DMS153 (cell line): ENCODE measurements at regions not wholly inside any gene's neighbourhood (a gene's known extent, or its start where the extent isn't known, plus 50 kb on each side); places are given as distances from the start of the nearest gene placed in this dataset.
"Not testable (repeated sequence)": the region's sequence is repeated elsewhere in the genome, so short reads cannot be mapped to it uniquely, and the experiment has no call there.

Experiments
- DNase-seq: peaks from one replicate; lab custom pipeline; 2025; lab: John Stamatoyannopoulos, UW

DNA sequence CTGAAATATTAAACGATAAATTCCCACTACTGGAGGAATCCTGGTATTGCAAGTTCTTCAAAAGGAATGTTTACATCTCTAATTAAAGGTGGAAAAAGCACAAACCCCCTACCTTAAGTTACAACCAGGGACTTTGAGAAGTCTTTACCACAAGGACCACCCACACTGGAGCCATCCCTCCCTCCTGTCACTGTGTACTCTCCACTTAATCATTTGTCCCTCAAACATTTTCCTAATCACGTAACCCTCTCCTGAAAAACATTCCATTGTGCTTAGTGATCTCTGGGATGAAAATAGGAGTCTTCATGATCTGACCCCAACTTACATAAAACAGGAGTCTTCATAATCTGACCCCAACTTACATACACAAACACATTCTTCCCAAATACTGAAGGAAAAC lies 85.7 kb downstream of the SUCLG1 start:
- no peak for DNase-seq

DNA sequence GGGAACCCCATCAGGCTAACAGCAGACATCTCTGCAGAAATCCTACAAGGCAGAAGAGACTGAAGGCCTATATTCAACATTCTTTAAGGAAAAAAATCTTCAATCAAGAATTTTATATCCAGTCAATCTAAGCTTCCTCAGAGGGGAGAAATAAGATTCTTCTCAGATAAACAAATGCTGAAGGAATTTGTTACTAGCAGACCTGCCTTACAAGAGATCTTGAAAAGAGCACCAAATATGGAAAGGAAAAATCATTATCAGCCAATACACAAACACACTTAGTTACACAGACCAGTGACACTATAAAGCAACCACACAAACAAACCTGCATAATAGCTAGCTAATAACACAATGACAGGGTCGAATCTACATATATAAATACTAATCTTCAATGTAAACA lies 96.5 kb downstream of the SUCLG1 start:
- DNase-seq: no peak

DNA sequence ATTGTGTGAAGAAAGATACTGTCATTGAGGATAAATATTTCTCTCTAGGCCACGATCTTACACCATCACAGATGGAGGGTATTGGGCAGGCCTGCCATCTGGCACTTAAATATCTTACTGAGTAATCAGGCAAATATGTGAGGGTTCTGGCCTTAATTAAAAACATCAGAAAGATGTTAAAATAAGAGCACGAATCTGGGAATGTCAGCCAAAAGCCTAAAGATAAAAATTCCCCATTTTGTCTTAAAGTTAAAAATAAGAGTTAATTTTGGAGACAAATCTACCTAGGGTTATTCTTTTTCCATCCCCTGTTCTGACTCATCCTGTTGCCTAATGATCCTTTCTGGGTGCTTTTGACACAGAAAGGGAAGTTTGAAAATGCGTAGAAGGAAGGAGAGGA lies 121.0 kb downstream of the SUCLG1 start:
- DNase-seq: no peak

DNA sequence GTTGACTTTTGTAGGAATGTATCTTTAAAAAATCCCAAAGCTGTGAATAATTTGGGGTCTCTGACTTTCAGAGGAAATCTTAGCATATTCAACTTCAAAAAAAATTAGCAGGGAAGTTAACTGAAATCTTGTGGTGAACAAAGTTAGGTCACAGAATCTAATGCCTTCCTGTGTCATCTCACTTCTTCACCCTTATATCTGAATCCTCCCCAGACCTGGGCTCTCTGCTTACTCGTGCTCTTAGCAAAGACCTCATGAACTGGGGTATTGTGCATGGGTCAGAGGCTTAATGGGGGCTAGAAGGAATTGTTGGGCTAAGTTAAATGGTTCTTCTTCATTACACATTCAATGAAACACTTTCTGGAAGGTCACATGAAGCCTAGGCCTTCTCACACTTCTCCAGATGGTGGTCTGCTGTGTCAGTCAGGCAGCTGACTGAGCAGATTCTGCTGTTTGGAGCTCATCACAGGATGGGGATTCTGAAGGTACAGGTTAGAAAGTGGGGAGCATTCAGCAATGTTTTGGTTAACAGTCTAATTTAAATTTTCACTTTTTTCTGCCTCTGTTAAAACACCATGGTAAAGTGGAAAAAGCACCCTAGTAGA lies 131.3 kb downstream of the SUCLG1 start:
- DNase-seq: no peak

DNA sequence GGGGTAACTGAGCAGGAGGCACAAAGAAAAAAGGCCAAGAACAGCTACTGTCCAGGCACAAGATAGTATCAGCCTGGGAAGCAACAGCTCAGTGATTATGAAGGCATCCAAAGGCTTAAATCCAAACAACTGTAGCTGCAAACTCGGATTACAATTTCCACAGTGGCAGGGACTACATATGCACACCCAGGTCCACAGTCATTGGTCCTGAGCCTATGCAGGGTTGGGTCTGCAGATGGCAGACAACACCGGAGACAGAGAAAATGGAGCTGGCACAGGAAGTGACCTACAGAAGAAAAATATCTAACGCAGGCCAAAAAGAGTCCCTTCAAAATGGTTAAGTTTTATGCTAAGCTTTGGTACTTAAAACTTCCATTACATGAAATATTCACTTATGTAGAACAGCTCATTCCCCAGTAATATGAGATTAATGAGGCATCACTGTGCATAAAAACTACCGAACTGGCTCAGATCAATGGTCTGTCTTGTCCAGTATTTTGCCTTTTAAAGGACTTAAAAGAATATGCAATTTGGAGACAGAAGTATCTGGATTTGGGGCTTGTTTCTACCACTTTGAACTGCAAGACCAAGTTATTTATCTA lies 132.1 kb downstream of the SUCLG1 start:
- DNase-seq: no peak

DNA sequence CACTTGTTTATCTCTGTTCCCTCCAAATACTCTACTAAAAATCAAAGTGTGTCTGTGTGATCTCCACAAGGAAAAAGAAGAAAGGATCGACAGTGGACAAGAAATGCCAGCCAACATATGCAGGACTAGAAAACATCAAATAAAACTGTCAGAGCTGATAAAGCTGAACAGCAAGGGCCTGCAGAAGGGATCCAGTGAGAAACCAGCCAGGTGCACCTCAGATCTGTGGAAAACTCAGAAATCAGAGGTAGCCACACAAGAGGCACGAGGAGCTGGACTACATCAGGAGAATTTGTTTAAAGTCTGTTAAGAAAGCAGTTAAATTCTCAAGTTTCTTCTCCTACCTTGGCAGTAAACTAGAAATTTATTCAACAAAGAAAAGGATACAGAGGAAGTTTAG lies 135.2 kb downstream of the SUCLG1 start:
- no peak for DNase-seq

DNA sequence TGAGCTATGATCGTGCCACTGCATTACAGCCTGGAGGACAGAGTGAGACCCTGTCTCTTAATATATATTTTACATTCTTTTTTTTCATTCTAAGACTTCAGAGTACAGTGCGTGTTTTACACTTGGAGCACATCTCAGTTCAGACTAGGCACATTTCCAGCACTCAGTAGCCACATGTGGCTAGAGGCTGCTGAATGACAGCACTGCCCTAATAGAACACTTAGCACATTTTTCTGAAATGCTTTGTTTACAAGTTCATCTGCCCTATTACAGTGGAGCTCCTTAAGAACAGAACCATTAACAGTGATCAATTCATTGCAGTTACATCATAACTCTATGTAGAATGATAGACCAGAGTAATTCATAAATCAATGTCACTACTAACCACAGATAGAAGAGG lies 138.1 kb downstream of the SUCLG1 start:
- no peak for DNase-seq

DNA sequence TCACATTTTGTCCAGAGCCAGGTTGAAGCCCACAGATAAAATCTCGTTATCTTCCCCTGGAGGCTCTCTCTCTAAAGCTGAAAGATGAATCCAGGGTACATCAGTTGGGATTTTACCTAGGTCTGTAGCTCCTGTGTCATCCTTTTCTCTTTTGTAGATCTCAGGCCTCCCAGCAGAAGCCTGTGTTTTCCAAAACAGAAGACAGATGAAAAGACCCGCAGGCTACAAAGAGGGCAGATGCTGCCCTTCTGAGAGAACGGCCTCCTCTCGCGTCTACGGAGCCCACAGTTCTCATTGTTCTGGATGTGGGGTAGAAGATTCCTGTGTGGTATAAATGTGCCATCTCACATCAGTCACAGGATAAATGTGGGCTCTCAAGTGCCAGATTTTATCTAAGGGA lies 139.5 kb downstream of the SUCLG1 start:
- DNase-seq: no peak

DNA sequence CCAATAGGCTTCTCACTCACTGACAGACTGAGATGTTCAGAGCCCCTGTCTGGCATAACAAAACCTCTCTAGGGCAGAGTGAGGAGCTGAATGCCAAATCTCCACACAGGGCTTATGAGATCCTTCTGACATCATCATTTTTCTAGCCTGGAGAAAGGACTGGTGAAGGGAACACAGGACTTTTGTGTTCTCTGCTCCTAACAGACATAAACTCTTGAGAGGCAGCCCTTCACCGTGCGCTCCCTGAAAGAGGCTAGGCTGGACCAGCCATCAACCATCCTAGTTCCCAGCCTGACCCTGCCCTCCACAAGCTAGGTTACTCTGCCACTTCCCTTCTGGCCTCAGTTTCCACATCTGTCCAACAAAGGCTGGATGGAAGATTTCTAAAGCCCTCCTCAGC lies 141.9 kb downstream of the SUCLG1 start:
- DNase-seq: no peak

DNA sequence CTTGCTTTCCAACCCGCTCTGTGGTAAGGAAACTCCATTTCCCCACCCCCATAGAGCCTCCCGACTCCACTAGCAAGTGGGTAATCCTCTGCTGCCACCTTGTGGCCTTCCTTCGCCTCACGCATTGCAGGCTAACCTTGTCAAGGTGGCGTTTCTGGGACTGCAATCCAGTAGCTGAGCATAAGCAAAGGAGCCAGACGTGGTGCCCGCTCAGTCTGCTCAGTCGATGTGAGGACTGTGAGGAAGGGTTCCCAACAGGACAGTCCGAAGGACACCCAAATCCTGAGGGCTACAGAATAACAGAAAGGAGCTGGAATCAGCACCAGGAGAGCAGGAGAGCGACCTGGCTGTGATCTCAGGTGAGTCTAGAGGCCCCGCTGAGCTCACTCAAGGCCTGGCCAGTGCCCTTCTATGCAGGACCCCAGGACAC lies 144.2 kb downstream of the SUCLG1 start:
- DNase-seq: peak; percentile 56

DNA sequence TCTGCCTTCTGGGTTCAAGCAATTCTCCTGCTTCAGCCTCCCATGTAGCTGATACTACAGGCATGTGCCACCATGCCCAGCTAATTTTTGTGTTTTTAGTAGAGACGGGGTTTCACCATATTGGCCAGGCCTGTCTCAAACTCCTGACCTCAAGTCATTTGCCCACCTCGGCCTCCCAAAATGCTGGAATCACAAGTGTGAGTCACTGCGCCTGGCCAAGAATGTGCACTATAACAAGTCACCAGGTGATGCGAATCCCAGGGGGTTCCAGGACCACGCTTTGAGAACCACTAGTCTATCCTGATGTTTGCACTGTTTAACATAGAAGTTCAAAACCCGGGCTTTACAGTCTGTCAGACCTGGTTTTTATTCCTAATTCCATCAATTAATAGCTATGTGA lies 144.8 kb downstream of the SUCLG1 start:
- DNase-seq: no peak

DNA sequence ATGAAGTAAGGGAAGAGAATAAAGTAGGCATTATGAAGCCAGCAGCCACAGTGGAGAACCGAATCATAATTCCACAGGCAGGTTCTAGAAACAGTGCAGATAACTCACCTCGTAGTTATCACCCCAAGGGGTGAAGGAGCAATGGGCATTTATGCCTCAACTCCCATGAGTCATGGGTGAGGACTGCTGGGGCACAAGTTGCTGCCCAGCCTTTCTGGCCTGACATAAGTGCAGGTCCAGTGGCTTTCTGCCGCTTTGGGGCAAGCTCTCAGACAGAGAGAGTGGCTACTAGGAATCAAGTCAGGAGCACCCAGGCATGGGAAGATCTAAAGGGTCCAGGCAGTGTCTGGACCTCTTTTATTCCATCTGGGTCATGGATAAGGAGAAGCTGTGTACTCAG lies 149.8 kb downstream of the SUCLG1 start:
- no peak for DNase-seq

DNA sequence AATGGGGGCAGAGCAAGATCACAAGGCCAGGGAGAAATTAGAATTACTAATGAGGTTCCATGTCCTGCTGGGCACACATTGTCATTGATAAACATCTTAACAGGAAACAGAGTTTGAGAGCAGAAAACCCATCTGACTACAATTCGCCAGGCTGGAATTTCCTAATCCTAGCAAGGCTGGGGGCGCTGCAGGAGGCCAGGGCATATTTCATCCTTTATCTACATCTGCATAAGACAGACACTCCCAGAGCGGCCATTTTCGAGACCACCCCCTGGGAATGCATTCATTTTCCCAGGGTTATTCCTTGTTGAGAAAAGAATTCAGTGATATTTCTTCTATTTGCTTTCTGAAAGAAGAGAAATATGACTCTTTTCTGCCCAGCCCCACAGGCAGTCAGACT lies 152.7 kb downstream of the SUCLG1 start:
- DNase-seq: no peak

DNA sequence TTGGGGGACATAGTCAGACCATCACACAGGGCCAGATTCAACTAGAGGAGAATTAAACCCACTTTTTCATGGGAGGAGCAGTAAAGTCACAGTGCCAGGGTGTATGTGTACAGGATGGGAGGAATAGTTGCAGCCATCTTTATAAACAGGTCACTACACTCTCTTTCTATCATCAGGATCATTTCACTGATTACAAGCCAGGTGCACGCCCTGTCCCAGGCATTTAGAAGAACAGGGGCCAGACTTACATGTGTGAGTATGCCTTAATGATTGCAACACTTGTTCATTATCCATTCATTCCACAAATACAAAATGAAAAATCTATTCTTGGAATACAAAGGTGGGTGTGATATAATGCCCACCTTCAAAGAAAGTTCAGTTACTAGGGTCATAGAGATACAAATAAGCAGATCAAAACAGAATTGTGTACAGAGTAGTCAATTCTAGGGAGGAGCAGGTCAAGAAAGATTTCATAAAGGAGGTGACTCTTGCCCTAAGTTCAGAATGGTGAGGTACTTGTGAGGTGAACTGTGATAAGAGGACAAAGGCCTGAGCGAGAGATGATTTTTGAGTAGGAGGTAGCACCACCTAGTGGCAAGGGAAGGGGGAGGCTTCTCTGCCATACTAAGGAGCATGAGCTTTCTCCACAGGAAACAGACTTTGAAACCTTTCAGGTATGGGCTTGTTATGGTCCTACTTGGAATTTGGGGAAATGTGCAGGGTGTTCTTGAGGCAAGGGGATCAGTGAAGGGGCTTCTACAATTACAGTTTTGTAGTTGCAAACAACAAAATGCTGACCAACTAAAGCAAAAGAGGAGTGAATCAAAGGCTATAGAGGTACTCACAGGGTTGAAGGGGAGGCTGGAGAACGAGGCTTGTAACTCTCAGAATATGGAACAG lies 156.3 kb downstream of the SUCLG1 start:
- peak; percentile 13 for DNase-seq

DNA sequence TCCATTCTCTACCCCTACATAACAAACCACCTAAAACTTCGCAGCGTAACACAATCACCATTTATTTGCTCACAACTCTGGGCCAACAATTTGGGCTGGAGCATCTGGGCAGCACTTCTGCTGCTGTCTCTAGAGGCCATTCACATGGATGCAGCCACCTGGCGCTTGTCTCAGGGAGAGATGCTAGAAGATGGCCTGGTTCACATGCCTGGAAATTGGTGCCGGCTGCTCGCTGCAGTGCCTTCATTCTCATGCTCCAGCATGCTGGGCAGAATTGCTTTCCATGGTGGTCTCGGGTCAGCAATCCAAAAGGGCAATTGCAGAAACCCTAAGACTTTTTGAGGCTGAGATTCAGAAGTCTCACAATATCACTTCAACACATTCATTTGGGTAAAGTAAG lies 157.4 kb downstream of the SUCLG1 start:
- no peak for DNase-seq

DNA sequence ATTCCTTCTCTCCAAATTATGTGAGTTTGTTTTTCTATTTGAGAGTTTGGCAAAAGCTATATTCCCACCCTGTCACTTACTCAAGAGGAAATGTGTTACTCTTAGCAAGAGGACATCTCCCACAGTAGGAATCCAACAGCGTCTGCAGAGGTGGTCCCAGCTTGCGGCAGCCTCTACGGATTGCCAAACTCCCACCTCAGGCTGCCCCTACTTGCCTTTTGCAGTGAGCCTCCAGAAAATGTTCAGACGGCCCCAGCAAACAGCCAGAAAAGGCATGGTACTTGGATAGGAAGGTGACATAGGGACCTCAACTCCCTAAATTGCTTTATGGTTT lies 158.4 kb downstream of the SUCLG1 start:
- DNase-seq: no peak

DNA sequence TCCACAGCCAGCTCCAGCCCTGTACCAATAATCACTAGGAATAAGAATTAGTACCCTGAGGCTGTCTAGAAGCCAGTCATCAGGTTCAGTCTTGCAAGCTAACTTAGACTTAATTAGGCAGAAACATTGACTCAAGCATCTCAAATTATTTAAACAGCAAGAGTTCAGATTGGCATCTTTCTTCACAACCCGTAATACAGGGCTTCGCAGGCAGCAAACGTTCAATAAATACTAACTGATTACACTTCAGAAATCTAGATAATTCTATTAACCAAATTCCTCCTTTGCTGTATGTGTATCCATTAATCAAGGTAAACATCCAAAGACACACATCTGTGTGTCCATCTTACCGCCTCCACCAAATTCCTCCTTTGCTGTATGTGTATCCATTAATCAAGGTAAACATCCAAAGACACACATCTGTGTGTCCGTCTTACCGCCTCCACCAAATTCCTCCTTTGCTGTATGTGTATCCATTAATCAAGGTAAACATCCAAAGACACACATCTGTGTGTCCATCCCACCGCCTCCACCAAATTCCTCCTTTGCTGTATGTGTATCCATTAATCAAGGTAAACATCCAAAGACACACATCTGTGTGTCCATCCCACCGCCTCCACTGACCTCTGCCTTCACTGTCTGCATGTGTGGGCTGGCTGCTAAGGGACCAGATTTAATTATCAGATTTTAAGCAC lies 158.9 kb downstream of the SUCLG1 start:
- DNase-seq: not testable (repeated sequence)

DNA sequence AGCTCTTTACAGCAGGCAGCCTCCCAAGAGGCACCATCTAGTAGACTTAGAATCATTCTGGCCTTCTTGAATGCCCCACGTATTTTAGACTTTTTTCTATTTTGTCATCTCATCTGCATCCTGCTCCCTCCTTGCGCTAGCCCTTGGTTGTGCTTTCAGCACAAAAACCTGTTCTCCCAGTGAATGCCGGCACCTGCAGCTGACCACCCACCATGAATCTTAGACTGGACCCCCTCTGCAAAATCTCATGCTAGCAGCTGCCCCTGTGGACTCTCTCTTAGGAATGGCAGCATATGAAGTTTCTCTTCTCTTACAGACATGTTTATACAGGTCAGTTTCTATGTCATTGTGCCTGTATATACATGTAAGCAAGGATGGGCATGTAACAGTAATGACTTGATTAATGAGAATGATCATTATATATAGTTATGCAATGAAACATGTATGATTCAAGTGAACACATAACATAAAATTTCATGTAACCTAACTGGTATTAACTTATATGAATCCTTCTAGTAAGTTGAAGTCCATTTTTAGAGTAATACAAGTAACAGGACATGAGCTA lies 159.8 kb downstream of the SUCLG1 start:
- no peak for DNase-seq

DNA sequence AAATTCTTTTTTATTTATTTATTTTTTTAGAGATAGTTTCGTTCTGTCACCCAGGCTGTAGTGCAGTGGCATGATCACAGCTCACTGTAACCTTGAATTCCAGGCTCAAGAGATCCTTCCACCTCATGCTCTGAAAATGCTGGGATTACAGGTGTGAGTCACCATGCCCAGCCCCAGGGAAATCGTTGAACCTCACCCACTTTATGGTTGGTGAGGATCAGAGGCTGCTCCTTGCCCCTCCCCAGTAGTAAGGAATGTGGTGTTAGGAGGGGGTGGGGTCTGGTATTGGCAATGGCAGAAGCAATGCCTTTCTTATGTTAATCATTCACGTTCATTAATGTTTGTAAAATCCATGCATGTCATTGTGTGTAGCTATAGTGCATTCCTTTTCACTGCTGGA lies 161.9 kb downstream of the SUCLG1 start:
- DNase-seq: no peak

DNA sequence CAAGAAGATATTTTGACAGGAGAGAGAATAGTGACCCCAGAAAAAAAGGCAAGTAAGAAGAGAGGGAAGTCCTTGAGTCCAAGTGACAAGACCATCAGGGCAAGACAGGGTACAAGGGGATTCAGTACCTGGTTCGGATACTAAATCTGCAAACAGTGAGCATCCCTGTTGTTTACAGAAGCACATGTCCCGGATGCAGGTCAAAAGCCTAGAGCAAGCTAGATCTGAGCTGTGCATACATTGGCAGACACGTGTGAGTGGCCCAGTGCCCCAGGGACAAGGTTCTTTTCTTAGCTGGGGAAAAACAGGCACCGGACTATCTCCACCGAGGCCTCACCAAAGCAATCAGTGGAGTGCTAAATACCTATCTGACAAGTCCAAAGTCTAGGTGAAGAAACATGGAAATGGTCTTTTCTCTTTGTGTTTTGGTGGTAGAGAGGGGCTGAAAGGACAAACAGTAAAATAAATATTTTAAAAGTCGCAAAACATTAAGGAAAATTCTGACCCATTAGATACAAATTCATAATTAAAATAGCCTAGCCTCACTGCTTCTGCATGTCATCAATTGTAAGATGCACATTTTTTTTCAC lies 165.2 kb downstream of the SUCLG1 start:
- no peak for DNase-seq

DNA sequence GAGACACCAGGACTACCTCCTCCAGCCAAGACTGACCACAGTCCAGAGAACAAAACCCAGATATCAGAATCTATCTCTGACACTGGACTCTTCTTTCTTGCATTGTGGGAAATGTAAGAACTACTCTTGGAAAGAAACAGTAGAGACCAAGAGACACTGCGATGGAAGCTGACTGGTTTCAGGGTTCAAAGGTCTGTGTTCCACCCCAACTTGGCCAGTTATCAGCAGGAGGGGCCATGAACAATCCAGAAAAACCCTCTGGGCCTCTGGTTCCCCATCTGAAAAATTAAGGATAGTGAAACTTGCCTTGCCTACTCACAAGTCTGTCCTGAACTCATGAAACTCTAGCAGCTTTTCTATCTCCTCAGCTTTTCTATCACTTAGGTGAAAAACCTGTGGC lies 166.5 kb downstream of the SUCLG1 start:
- no peak for DNase-seq

DNA sequence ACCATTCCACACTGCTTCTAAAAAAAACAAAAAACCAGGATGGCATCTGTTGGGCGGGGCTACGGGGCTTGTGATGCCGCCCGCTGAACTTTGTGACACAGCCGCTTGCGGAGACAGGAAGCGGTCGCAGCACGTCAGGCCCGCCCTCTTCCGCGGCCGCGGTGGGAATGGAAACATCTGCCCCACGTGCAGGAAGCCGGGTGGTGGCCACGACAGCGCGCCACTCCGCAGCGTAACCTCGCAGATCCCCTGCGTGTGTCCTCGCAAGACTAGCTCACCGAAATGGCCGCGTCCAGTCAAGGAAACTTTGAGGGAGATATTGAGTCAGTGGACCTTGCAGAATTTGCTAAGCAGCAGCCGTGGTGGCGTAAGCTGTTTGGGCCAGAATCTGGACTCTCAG lies 168.5 kb downstream of the SUCLG1 start:
- no peak for DNase-seq
